ENCODE measurements at regions not wholly inside any gene's neighbourhood (a gene's known extent, or its start where the extent isn't known, plus 50 kb on each side); places are given as distances from the start of the nearest gene placed in this dataset.

- Histone ChIP-seq H2BK15ac (ENCODE audit: low read length) (no peak overlapping the region), H3K79me1 (ENCODE audit: low read depth, low read length) (no peaks in the 10 kb centered on the region), H4K20me1 (replicated peaks in 1 of 2; ENCODE audit: control insufficient read depth in 1 of 2, insufficient read depth in 2 of 2, low read length in 2 of 2) (no peaks in the 10 kb centered on the region), H3K9me3 (ENCODE audit: insufficient read depth in 2 of 2, low read depth in 1 of 2, low read length in 1 of 2) (no peaks in the 10 kb centered on the region), H3K14ac (ENCODE audit: insufficient read length) (no peak overlapping the region), H3K4me3 (ENCODE audit: extremely low read depth in 1 of 4, insufficient read depth in 2 of 4, low read depth in 3 of 4, low read length in 4 of 4) (no peak overlapping the region), H3K36me3 (ENCODE audit: control insufficient read depth in 2 of 4, insufficient read depth in 4 of 4, low read length in 3 of 4) (no peaks in the 10 kb centered on the region), H2BK5ac (ENCODE audit: low read depth, low read length) (no peak overlapping the region), H3K4me2 (ENCODE audit: insufficient read depth in 1 of 2, low read depth in 2 of 2, low read length in 2 of 2) (no peak overlapping the region), H2BK12ac (ENCODE audit: low read depth, low read length) (no peak overlapping the region), H3K27me3 (replicated peaks in 1 of 4; ENCODE audit: control insufficient read depth in 3 of 4, extremely low read depth in 1 of 4, insufficient read depth in 3 of 4, low read length in 3 of 4) (no peaks in the 10 kb centered on the region), H3K4me1 (replicated peaks in 1 of 4; ENCODE audit: control insufficient read depth in 3 of 4, insufficient read depth in 4 of 4, low read length in 3 of 4) (no peaks in the 10 kb centered on the region), H3K4ac (replicated peaks; ENCODE audit: insufficient read length, low read depth, low read length) (no peak overlapping the region), H2AK5ac (ENCODE audit: low read depth, low read length) (no peak overlapping the region), H3K18ac (ENCODE audit: extremely low read depth, low read length) (no peak overlapping the region), H3K23me2 (ENCODE audit: low read depth, low read length) (no peaks in the 10 kb centered on the region), H3K9ac (replicated peaks in 1 of 4; ENCODE audit: extremely low read depth in 1 of 4, low read depth in 3 of 4, low read length in 3 of 4) (no peak overlapping the region), H3K56ac (replicated peaks; ENCODE audit: insufficient read length, low read depth, low read length) (no peak overlapping the region), H4K91ac (replicated peaks; ENCODE audit: insufficient read length, low read length) (no peak overlapping the region), H2BK120ac (replicated peaks; ENCODE audit: low read depth, low read length) (no peak overlapping the region), H3K23ac (ENCODE audit: insufficient read length) (no peak overlapping the region), H4K5ac (ENCODE audit: insufficient read length, low read depth, low read length) (no peak overlapping the region), H4K8ac (ENCODE audit: extremely low read depth, insufficient read depth, low read length) (no peak overlapping the region), H3K27ac (ENCODE audit: low read depth, low read length) (no peak overlapping the region), H2BK20ac (ENCODE audit: low read length) (no peak overlapping the region), H3K79me2 (ENCODE audit: control insufficient read depth in 1 of 2, insufficient read depth in 2 of 2, low read length in 2 of 2) (no peaks in the 10 kb centered on the region), H2AFZ (ENCODE audit: low read length) (no peak overlapping the region)
- WGBS, 2 experiments (ENCODE audit: extremely low coverage in 1 of 2, insufficient coverage in 1 of 2, insufficient read length in 1 of 2, insufficient replicate concordance in 2 of 2, low coverage in 1 of 2, low lambda C conversion rate in 2 of 2, missing lambda C conversion rate in 1 of 2), result 81% methylated on average over 3 of the region's 3 CpGs; no CpG with 5 or more reads in 1 of the 2 experiments
- ChIA-PET CTCF (ENCODE audit: partially characterized antibody) (no interaction called here), POLR2A (ENCODE audit: partially characterized antibody) (no interaction called here)
- FAIRE-seq, result no peak
- no peak for DNase-seq (ENCODE audit: low read depth in 1 of 2, low spot score in 2 of 2)
- no peak for TF ChIP-seq TEAD4 (IDR thresholded peaks at IDR 0.05; ENCODE audit: low read depth, low read length)
- no peak for TF ChIP-seq HDAC6 (IDR thresholded peaks at IDR 0.05; ENCODE audit: low read depth, low read length)
- no peak for TF ChIP-seq GABPA (IDR thresholded peaks at IDR 0.05; ENCODE audit: borderline replicate concordance, insufficient read depth, low read length)
- TF ChIP-seq GTF2F1 (IDR thresholded peaks at IDR 0.05; ENCODE audit: borderline replicate concordance, low read depth, low read length), result no peak
- TF ChIP-seq SIX5 (IDR thresholded peaks at IDR 0.05; ENCODE audit: low read depth, low read length), result no peak
- TF ChIP-seq TBP (IDR thresholded peaks at IDR 0.05; ENCODE audit: low read depth, low read length), result no peak
- no peak for TF ChIP-seq PHF8 (conservative IDR thresholded peaks at IDR 0.05; ENCODE audit: low read depth, low read length)
- no peak for TF ChIP-seq RFX5 (IDR thresholded peaks at IDR 0.05; ENCODE audit: borderline replicate concordance, low read depth, low read length)
- no peak for TF ChIP-seq RBBP5 (IDR thresholded peaks at IDR 0.05; ENCODE audit: borderline replicate concordance, low read depth, low read length)
- TF ChIP-seq FOSL1 (IDR thresholded peaks at IDR 0.05; ENCODE audit: insufficient read depth, low read depth, low read length), result no peak
- no peak for TF ChIP-seq SRF (IDR thresholded peaks at IDR 0.05; ENCODE audit: low read depth, low read length)
- no peak for TF ChIP-seq CEBPB (IDR thresholded peaks at IDR 0.05; ENCODE audit: low read depth, low read length)
- no peak for TF ChIP-seq BCL11A (IDR thresholded peaks at IDR 0.05; ENCODE audit: low read depth in 2 of 2, low read length in 2 of 2)
- no peak for TF ChIP-seq CREB1 (IDR thresholded peaks at IDR 0.05)
- TF ChIP-seq POU5F1 (IDR thresholded peaks at IDR 0.05; ENCODE audit: low read depth, low read length), result no peak
- TF ChIP-seq CHD2 (IDR thresholded peaks at IDR 0.05; ENCODE audit: low read length), result no peak
- no peak for TF ChIP-seq ASH2L (IDR thresholded peaks at IDR 0.05; ENCODE audit: low read length)
These were observed 205.0 kb upstream of the AHR start for GRCh38 chr7:17093461-17093860.
